AG09309 (cell line): ENCODE measurements at regions not wholly inside any gene's neighbourhood (a gene's known extent, or its start where the extent isn't known, plus 50 kb on each side); places are given as distances from the start of the nearest gene placed in this dataset.
"Not testable (repeated sequence)": the region's sequence is repeated elsewhere in the genome, so short reads cannot be mapped to it uniquely, and the experiment has no call there.

ENCODE experiments used
- DNase-seq: peaks from one replicate; pipeline ENCODE4 v3.0.0-alpha.2; 2010; ENCODE audit warnings: low read depth
- H3K4me3 ChIP-seq: 2 replicates; pipeline ENCODE4 v1.5.1; 2011; ENCODE audit warnings: mild to moderate bottlenecking, low read depth, low read length, moderate library complexity; ENCODE audit not compliant: control insufficient read depth
- CTCF ChIP-seq: IDR thresholded peaks from 2 replicates; pipeline ENCODE4 v1.5.1; 2011; ENCODE audit warnings: mild to moderate bottlenecking, low read depth, low read length, inconsistent platforms; ENCODE audit not compliant: insufficient read depth, control insufficient read depth; ENCODE audit errors: missing control alignments

GRCh38 chr11:71323876-71324526 lies 71.6 kb upstream of the SHANK2 start:
- H3K4me3 ChIP-seq, result no peak overlapping the region
- DNase-seq, result no peak
- TF ChIP-seq CTCF, result no peak

GRCh38 chr11:71322861-71323582 lies 70.6 kb upstream of the SHANK2 start:
- no peak for DNase-seq
- no peak overlapping the region for H3K4me3 ChIP-seq
- TF ChIP-seq CTCF, result no peak

DNA sequence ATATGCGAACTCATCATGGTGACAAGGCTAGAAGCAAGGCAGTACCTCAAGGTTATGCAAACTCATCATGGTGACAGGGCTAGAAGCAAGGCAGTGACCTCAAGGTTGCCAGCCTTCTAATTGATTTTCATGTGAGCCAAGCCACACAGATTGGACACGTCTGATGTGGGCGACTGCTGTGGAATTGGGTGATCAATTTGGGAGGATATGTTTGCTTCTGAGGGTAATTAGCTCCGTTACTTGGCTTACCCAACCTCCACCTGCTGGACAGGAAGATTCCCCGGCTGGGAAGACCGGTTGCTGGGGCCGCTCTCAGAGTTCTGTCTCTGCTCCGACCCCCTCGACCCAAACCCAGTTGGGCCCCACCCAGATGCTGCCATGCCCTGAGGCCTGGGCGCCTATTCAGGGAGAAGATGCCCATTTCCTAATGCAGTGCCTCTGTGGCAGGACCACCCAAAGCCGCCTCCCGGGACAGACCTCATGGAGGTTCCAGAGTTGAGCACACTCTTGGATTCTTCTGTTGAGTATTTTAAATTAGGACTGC lies 69.9 kb upstream of the SHANK2 start:
- H3K4me3 ChIP-seq, result no peak overlapping the region
- DNase-seq, result no peak
- TF ChIP-seq CTCF, result no peak

GRCh38 chr11:71321433-71322191 lies 69.2 kb upstream of the SHANK2 start:
- no peak for DNase-seq
- no peak overlapping the region for H3K4me3 ChIP-seq
- TF ChIP-seq CTCF, result no peak

DNA sequence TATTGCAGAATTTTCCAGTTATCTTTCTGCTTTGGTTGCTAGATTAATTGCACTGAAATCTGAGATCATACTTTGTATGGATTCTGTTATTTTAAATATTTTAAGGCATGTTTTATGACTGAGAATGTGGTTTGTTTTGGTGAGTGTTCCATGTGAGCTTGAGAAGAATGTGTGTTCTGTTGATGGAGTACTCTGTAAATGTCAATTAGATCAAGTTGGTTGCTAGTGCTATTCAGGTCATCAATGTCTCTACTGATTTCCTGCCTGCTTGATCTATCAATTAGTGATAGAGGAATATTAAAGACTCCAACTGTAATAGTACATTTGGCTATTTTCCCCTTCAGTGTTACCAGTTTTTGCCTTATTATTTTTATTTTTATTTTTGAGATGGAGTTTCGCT lies 64.3 kb upstream of the SHANK2 start:
- no peak for DNase-seq
- no peak overlapping the region for H3K4me3 ChIP-seq
- no peak for TF ChIP-seq CTCF

DNA sequence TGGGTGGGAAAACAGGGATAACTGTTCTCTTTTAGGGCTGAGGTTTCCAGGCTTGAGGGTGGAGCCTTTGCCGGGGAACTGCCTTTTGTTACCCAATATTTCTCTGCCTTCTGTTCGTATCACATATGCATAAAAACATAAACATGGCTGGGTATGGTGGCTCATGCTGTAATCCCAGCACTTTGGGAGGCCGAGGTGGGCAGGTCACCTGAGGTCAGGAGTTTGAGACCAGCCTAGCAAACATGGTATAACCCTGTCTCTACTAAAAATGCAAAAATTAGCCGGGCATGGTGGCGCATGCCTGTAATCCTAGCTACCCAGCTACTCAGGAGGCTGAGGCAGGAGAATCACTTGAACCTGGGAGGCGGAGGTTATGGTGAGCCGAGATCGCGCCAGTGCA lies 60.2 kb upstream of the SHANK2 start:
- DNase-seq, H3K4me3 ChIP-seq: not testable (repeated sequence)
